Thymus (tissue), 11 donors: ENCODE measurements at regions not wholly inside any gene's neighbourhood (a gene's known extent, or its start where the extent isn't known, plus 50 kb on each side); places are given as distances from the start of the nearest gene placed in this dataset.

ENCODE experiments used
- DNase-seq, 9 donors: peaks; one replicate each; pipeline ENCODE4 v3.0.0-alpha.2; 2013; ENCODE audit warnings: low spot score in 9 of 9, low read depth in 6 of 9, missing footprints in 1 of 9
- H3K27ac ChIP-seq, 2 donors: one replicate each; pipeline ENCODE4 v1.5.1; 2013; ENCODE audit warnings: control low read depth in 1 of 2, low read depth in 1 of 2, low read length in 1 of 2, mild to moderate bottlenecking in 1 of 2, moderate library complexity in 1 of 2
- H3K27me3 ChIP-seq, 2 donors: one replicate each; pipeline ENCODE4 v1.5.1; 2013; ENCODE audit warnings: low read length in 1 of 2; ENCODE audit not compliant: control insufficient read depth in 2 of 2, insufficient read depth in 1 of 2
- H3K36me3 ChIP-seq, 2 donors: one replicate each; pipeline ENCODE4 v1.5.1; 2013; ENCODE audit warnings: low read length in 1 of 2, mild to moderate bottlenecking in 1 of 2, moderate library complexity in 1 of 2; ENCODE audit not compliant: control insufficient read depth in 2 of 2, insufficient read depth in 2 of 2
- H3K4me1 ChIP-seq, 2 donors: one replicate each; pipeline ENCODE4 v1.5.1; 2013; ENCODE audit warnings: low read length in 2 of 2; ENCODE audit not compliant: control insufficient read depth in 2 of 2, insufficient read depth in 2 of 2
- H3K4me3 ChIP-seq, 2 donors: one replicate each; pipeline ENCODE4 v1.5.1; 2013; ENCODE audit warnings: low read length in 2 of 2, control low read depth in 1 of 2, mild to moderate bottlenecking in 1 of 2
- H3K9me3 ChIP-seq, 2 donors: one replicate each; pipeline ENCODE4 v1.5.1; 2013; ENCODE audit warnings: low read length in 1 of 2, mild to moderate bottlenecking in 1 of 2; ENCODE audit not compliant: control insufficient read depth in 2 of 2, insufficient read depth in 1 of 2
- WGBS: extraction: QIAGEN DNeasy Blood & Tissue Kit; methylation state at CpG from one replicate; pipeline ENCODE4 v1.1.7; 2013; 5-methylcytosine and 5-hydroxymethylcytosine counted together
- donor health status: healthy.

GRCh38 chr5:89003563-89004036 is 120.6 kb upstream of the MEF2C start:
- H3K36me3 ChIP-seq = no peaks in the 10 kb centered on the region
- no peaks in the 10 kb centered on the region for H3K27me3 ChIP-seq
- no peak for DNase-seq
- H3K27ac ChIP-seq = no peak overlapping the region
- H3K4me1 ChIP-seq = no peaks in the 10 kb centered on the region
- 97% methylated on average over 47 of the region's 47 CpGs for WGBS
- H3K9me3 ChIP-seq = peaks cover 0 to 8% of the 10 kb centered on the region in 2 donors
- H3K4me3 ChIP-seq = no peak overlapping the region

DNA sequence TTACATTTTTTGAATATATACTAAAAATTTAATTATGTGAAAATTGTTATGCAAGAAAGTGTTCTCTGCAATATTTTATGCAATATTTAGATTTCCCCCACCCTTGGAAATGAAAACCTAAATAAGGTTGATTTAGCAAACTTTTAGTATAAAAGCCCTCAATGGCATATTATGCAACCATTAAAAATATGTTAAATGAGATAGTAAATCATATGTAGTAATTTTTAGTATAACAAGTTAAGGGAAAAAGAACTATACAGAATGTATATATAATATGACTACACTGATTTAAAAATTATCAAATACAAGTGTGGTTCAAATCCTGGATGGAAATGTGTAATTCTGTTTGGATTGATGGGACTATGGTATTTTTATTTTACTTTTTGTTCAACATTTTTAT is 116.9 kb upstream of the MEF2C start:
- no peaks in the 10 kb centered on the region for H3K4me1 ChIP-seq
- no peaks in the 10 kb centered on the region for H3K36me3 ChIP-seq

DNA sequence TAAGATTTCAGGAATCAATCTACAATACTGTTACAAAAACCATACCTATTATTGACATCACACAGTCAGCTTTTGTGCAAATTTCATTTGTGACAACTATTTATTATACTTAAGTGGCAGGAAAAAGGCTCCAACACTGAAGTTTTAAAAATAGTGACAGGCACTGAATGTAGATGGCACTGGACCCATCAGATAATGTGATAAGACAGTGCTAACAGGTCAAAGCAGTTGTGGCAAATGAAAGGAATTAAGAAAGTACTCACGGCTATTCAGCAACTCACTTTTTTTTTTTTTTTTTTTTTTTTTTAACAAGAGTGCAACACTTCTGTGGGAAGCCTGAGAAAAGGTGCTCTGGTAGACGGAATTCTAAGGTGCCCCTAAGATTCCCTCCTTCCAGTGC is 115.0 kb upstream of the MEF2C start:
- no peaks in the 10 kb centered on the region for H3K27me3 ChIP-seq
- H3K9me3 ChIP-seq = no peaks in the 10 kb centered on the region
- no peaks in the 10 kb centered on the region for H3K36me3 ChIP-seq
- WGBS = 95% methylated on average over 2 of the region's 2 CpGs
- no peak overlapping the region for H3K4me3 ChIP-seq
- no peak for DNase-seq
- H3K4me1 ChIP-seq = no peaks in the 10 kb centered on the region
- no peak overlapping the region for H3K27ac ChIP-seq

More for the DNA sequence above, 116.9 kb upstream of the MEF2C start:
- no peak for DNase-seq
- Histone ChIP-seq H3K4me3 (no peak overlapping the region), H3K9me3 (peaks cover 0 to 8% of the 10 kb centered on the region in 2 donors), H3K27ac (no peak overlapping the region), H3K27me3 (no peaks in the 10 kb centered on the region)

DNA sequence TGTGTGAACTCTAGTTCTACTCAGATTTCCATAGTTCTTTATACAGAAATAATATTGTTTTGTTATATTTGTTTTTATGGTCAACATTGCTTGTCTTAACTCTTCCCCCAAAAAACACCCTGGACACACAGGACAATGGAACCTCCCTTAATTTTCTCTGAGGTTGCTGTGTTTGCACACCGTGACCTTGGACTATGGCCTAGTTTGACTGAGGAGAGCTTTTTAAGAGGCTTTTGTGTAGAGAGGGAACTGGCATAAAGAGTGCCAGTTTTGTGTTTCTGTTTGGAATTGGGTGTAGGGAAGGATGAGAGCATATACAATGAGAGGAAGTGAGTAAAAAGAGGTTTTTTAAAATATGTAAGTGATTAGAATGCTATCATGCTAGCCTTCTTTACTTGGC is 101.1 kb upstream of the MEF2C start:
- WGBS = 96% methylated on average over 1 of the region's 1 CpG
- no peaks in the 10 kb centered on the region for H3K4me1 ChIP-seq
- no peak for DNase-seq

DNA sequence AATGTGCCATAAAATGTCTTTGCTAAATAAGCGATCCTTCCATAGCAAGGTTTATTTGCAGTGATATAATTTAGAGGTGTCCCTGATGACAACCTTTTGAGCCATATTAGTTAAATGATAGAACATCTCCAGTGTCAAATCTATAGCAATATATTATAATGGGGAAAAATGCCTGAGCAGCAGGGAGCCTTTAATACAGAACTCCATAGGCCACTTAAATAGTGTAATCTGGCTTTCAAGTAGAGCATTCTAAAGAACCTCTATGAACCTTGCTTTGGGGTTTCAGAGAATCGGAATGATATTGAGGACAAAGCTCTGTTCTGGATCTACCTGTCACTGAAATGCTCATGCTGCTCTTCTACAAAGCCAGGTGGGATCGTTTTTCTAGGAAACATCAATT is 96.7 kb upstream of the MEF2C start:
- no peak overlapping the region for H3K27ac ChIP-seq
- WGBS = 68% methylated on average over 3 of the region's 3 CpGs
- H3K4me1 ChIP-seq = no peaks in the 10 kb centered on the region
- H3K36me3 ChIP-seq = no peaks in the 10 kb centered on the region
- DNase-seq = no peak
- no peaks in the 10 kb centered on the region for H3K27me3 ChIP-seq
- H3K9me3 ChIP-seq = no peaks in the 10 kb centered on the region
- no peak overlapping the region for H3K4me3 ChIP-seq

More for the DNA sequence above, 101.1 kb upstream of the MEF2C start:
- Histone ChIP-seq H3K4me3 (no peak overlapping the region), H3K36me3 (no peaks in the 10 kb centered on the region), H3K9me3 (no peaks in the 10 kb centered on the region), H3K27ac (no peak overlapping the region), H3K27me3 (no peaks in the 10 kb centered on the region)

- Histone ChIP-seq H3K36me3 (no peaks in the 10 kb centered on the region), H3K4me3 (no peak overlapping the region), H3K27ac (no peak overlapping the region), H3K4me1 (no peaks in the 10 kb centered on the region), H3K27me3 (no peaks in the 10 kb centered on the region), H3K9me3 (no peaks in the 10 kb centered on the region)
- WGBS = 97% methylated on average over 3 of the region's 3 CpGs
- no peak for DNase-seq
Measured at GRCh38 chr5:88979244-88979643, 96.3 kb upstream of the MEF2C start.

GRCh38 chr5:88976914-88977313 is 93.9 kb upstream of the MEF2C start:
- Histone ChIP-seq H3K36me3 (no peaks in the 10 kb centered on the region), H3K27me3 (no peaks in the 10 kb centered on the region), H3K27ac (no peak overlapping the region), H3K9me3 (no peaks in the 10 kb centered on the region), H3K4me1 (no peaks in the 10 kb centered on the region), H3K4me3 (no peak overlapping the region)
- no peak for DNase-seq

- no peaks in the 10 kb centered on the region for H3K36me3 ChIP-seq
- H3K4me3 ChIP-seq = no peak overlapping the region
- H3K27me3 ChIP-seq = no peaks in the 10 kb centered on the region
- DNase-seq = no peak
- H3K27ac ChIP-seq = no peak overlapping the region
- 95% methylated on average over 3 of the region's 3 CpGs for WGBS
- no peaks in the 10 kb centered on the region for H3K9me3 ChIP-seq
- H3K4me1 ChIP-seq = no peaks in the 10 kb centered on the region
Measured at GRCh38 chr5:88967633-88968585, 84.9 kb upstream of the MEF2C start.

- no peak for DNase-seq
- Histone ChIP-seq H3K27me3 (no peaks in the 10 kb centered on the region), H3K4me1 (no peaks in the 10 kb centered on the region), H3K27ac (no peak overlapping the region), H3K36me3 (no peaks in the 10 kb centered on the region), H3K4me3 (no peak overlapping the region), H3K9me3 (no peaks in the 10 kb centered on the region)
- WGBS = 92% methylated on average over 1 of the region's 1 CpG
Measured at GRCh38 chr5:88964831-88965230, 81.8 kb upstream of the MEF2C start.
